Uterus (tissue), 2 donors: ENCODE measurements at regions not wholly inside any gene's neighbourhood (a gene's known extent, or its start where the extent isn't known, plus 50 kb on each side); places are given as distances from the start of the nearest gene placed in this dataset.
"Not testable (repeated sequence)": the region's sequence is repeated elsewhere in the genome, so short reads cannot be mapped to it uniquely, and the experiment has no call there.

Experiments
- POLR2A ChIP-seq, 2 donors: fragments of 450-650 bp; IDR thresholded peaks; one replicate each; pipeline ENCODE4 v1.6.1; 2016; ENCODE audit warnings: antibody characterized with exemption in 2 of 2, mild to moderate bottlenecking in 1 of 2, moderate library complexity in 1 of 2
- TF ChIP-seq, protein P1 (sequence below), 4 experiments: fragments of 200-600 bp in 2 of 4; fragments of 450-650 bp in 2 of 4; sonication (generic) in 2 of 4; IDR thresholded peaks; one replicate each; pipeline ENCODE4 v1.5.1; 2016 to 2019; ENCODE audit warnings: antibody characterized with exemption in 4 of 4, mild to moderate bottlenecking in 2 of 4, moderate library complexity in 1 of 4

DNA sequence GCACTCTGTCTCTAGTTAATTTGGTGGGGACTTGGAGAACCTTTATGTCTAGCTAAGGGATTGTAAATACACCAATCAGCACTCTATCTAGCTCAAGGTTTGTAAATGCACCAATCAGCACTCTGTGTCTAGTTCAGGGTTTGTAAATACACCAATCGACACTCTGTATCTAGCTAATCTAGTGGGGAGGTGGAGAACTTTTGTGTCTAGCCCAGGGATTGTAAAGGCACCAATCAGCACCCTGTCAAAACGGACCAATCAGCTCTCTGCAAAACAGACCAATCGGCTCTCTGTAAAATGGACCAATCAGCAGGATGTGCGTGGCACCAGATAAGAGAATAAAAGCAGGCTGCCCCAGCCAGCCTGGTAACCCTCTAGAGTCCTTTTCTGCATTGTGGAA is 107.1 kb upstream of the DNAJC10 start:
- TF ChIP-seq, protein P1, sequence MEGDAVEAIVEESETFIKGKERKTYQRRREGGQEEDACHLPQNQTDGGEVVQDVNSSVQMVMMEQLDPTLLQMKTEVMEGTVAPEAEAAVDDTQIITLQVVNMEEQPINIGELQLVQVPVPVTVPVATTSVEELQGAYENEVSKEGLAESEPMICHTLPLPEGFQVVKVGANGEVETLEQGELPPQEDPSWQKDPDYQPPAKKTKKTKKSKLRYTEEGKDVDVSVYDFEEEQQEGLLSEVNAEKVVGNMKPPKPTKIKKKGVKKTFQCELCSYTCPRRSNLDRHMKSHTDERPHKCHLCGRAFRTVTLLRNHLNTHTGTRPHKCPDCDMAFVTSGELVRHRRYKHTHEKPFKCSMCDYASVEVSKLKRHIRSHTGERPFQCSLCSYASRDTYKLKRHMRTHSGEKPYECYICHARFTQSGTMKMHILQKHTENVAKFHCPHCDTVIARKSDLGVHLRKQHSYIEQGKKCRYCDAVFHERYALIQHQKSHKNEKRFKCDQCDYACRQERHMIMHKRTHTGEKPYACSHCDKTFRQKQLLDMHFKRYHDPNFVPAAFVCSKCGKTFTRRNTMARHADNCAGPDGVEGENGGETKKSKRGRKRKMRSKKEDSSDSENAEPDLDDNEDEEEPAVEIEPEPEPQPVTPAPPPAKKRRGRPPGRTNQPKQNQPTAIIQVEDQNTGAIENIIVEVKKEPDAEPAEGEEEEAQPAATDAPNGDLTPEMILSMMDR (IDR thresholded peaks at IDR 0.05), result not testable (repeated sequence)
- not testable (repeated sequence) for TF ChIP-seq POLR2A (IDR thresholded peaks at IDR 0.05)
